GM12878 (cell line): ENCODE measurements at regions not wholly inside any gene's neighbourhood (a gene's known extent, or its start where the extent isn't known, plus 50 kb on each side); places are given as distances from the start of the nearest gene placed in this dataset.

ENCODE experiments used
- ATAC-seq: fragments of 200-7000 bp; cut with Tn5 transposase; 3 replicates; pipeline ENCODE4 v1.9.1; 2020; ENCODE audit warnings: mild to moderate bottlenecking, moderate library complexity
- BruUV-seq: library from RNA; stranded (reverse); fragments of 400-500 nt; replicated peaks from 2 replicates; lab custom pipeline; 2021; lab: Mats Ljungman, UMichigan
- CTCF ChIA-PET: fragments of 300-600 bp; sonication (Branson Sonifier 250); formaldehyde crosslinking; extraction: SDS; loops from one replicate; lab custom pipeline; 2021; ENCODE audit warnings: inconsistent platforms; lab: Yijun Ruan, JAX
- POLR2A ChIA-PET: fragments of 350-600 bp; formaldehyde crosslinking; extraction: SDS; loops from one replicate; lab custom pipeline; 2021; ENCODE audit warnings: inconsistent platforms; lab: Charles Lee
- RAD21 ChIA-PET: fragments of 300-600 bp; sonication (Branson Sonifier 250); formaldehyde crosslinking; loops from one replicate; lab custom pipeline; 2023; ENCODE audit warnings: antibody characterized with exemption; ENCODE audit not compliant: unreplicated experiment; lab: Charles Lee
- SMC1A ChIA-PET: fragments of 300-600 bp; sonication (Branson Sonifier 250); formaldehyde crosslinking; loops from one replicate; lab custom pipeline; 2023; ENCODE audit not compliant: unreplicated experiment, uncharacterized antibody; lab: Charles Lee
- DNase-seq: peaks from one replicate; pipeline ENCODE4 v3.0.0-alpha.2; 2011; ENCODE audit warnings: low read depth, low spot score
- FAIRE-seq: peaks from 3 replicates; lab custom pipeline; 2011; peaks lifted over from hg19 to GRCh38; lab: Jason Lieb, UNC
- H2AFZ ChIP-seq: 2 replicates; pipeline ENCODE4 v1.6.0; 2011; ENCODE audit warnings: low read depth, low read length, control low read depth; ENCODE audit not compliant: control insufficient read depth
- H3K27ac ChIP-seq: 2 replicates; pipeline ENCODE4 v1.5.1; 2011; ENCODE audit warnings: control low read depth; ENCODE audit not compliant: control insufficient read depth, insufficient read depth
- H3K27me3 ChIP-seq, 2 experiments: replicated peaks in 1 of 2; 2 replicates each; pipeline versions ENCODE4 v1.6.0 to v1.6.1; 2011; ENCODE audit warnings: low read length in 1 of 2; ENCODE audit not compliant: control insufficient read depth in 2 of 2, insufficient read depth in 2 of 2
- H3K36me3 ChIP-seq, 2 experiments: 2 replicates each; pipeline ENCODE4 v1.5.1; 2011; ENCODE audit warnings: low read length in 1 of 2; ENCODE audit not compliant: control insufficient read depth in 2 of 2, insufficient read depth in 2 of 2
- H3K4me1 ChIP-seq: 2 replicates; pipeline ENCODE4 v1.6.1; 2011; ENCODE audit warnings: mild to moderate bottlenecking, low read length, moderate library complexity, mixed read lengths; ENCODE audit not compliant: control insufficient read depth, insufficient read depth
- H3K4me2 ChIP-seq: 2 replicates; pipeline ENCODE4 v1.6.0; 2011; ENCODE audit warnings: control low read depth; ENCODE audit not compliant: control insufficient read depth, insufficient read depth
- H3K4me3 ChIP-seq: fragments of 200-600 bp; sonication (generic); 2 replicates; pipeline ENCODE4 v1.5.1; 2016
- H3K79me2 ChIP-seq: 2 replicates; pipeline ENCODE4 v1.6.0; 2011; ENCODE audit warnings: low read length; ENCODE audit not compliant: control insufficient read depth, insufficient read depth
- H3K9ac ChIP-seq: 2 replicates; pipeline ENCODE4 v1.8.0; 2011; ENCODE audit warnings: low read length, control low read depth, mixed read lengths; ENCODE audit not compliant: control insufficient read depth, insufficient read depth
- H3K9me3 ChIP-seq: replicated peaks from 3 replicates; pipeline ENCODE4 v1.5.1; 2011; ENCODE audit warnings: mild to moderate bottlenecking, low read length; ENCODE audit not compliant: control insufficient read depth, insufficient read depth
- H4K20me1 ChIP-seq: 2 replicates; pipeline ENCODE4 v1.6.0; 2011; ENCODE audit not compliant: control insufficient read depth, insufficient read depth
- ASH2L ChIP-seq: fragments of 300-600, 200-600 bp; sonication (generic); IDR thresholded peaks from 2 replicates; pipeline ENCODE4 v1.6.1; 2017; ENCODE audit warnings: low read depth, mild to moderate bottlenecking, borderline replicate concordance
- BMI1 ChIP-seq: fragments of 450-650 bp; IDR thresholded peaks from 2 replicates; pipeline ENCODE4 v1.6.1; 2016; ENCODE audit warnings: mild to moderate bottlenecking, moderate library complexity, borderline replicate concordance
- IKZF2 ChIP-seq, 2 experiments: fragments of 450-650 bp; IDR thresholded peaks; 2 replicates each; pipeline ENCODE4 v1.6.1; 2017; ENCODE audit warnings: mild to moderate bottlenecking in 2 of 2, moderate library complexity in 2 of 2
- MEF2A ChIP-seq: IDR thresholded peaks from 2 replicates; pipeline ENCODE4 v1.6.1; 2011; ENCODE audit warnings: low read depth, mild to moderate bottlenecking, low read length, moderate library complexity; ENCODE audit not compliant: insufficient read depth
- MXI1 ChIP-seq: fragments of 150-350 bp; IDR thresholded peaks from 2 replicates; pipeline ENCODE4 v1.6.1; 2011; ENCODE audit warnings: low read depth, mild to moderate bottlenecking, inconsistent platforms, low read length, improper control_type of control experiment
- PKNOX1 ChIP-seq: fragments of 450-650 bp; IDR thresholded peaks from 2 replicates; pipeline ENCODE4 v1.6.1; 2016; ENCODE audit warnings: mild to moderate bottlenecking
- RAD21 ChIP-seq: IDR thresholded peaks from 2 replicates; pipeline ENCODE4 v1.6.1; 2011; ENCODE audit warnings: mild to moderate bottlenecking, low read depth, low read length, moderate library complexity; ENCODE audit not compliant: insufficient read depth
- RUNX3 ChIP-seq: IDR thresholded peaks from 2 replicates; pipeline ENCODE4 v1.6.1; 2012; ENCODE audit warnings: low read length, inconsistent platforms
- SUPT20H ChIP-seq: IDR thresholded peaks from 2 replicates; pipeline ENCODE4 v1.6.1; 2011; ENCODE audit warnings: low read depth, mild to moderate bottlenecking, low read length, moderate library complexity, borderline replicate concordance; ENCODE audit not compliant: control insufficient read depth
- ZBTB11 ChIP-seq: fragments of 450-650 bp; formaldehyde crosslinking; IDR thresholded peaks from 2 replicates; pipeline ENCODE4 v1.5.0; 2022; ENCODE audit warnings: mild to moderate bottlenecking, missing genetic modification characterization
- ZNF274 ChIP-seq: IDR thresholded peaks from one replicate; pipeline ENCODE4 v1.8.0; 2011; ENCODE audit not compliant: insufficient read length, insufficient read depth
- WGBS: methylation state at CpG from one replicate; pipeline ENCODE4 v1.1.6; 2016; ENCODE audit warnings: low lambda C conversion rate; ENCODE audit not compliant: insufficient replicate concordance, insufficient coverage; ENCODE audit errors: missing lambda C conversion rate; 5-methylcytosine and 5-hydroxymethylcytosine counted together
- in situ Hi-C: fragments of 300-500 bp; cut with MboI; formaldehyde crosslinking; loops from 9 replicates; pipeline ENCODE4 v1.14.3; 2018; ENCODE audit warnings: mixed read lengths
- intact Hi-C: fragments of 100-400 bp; cut with micrococcal nuclease; formaldehyde crosslinking; loops from one replicate; pipeline ENCODE4 v1.14.2; 2022; ENCODE audit not compliant: unreplicated experiment
- TF ChIP-seq, protein P1 (sequence below): IDR thresholded peaks from 2 replicates; pipeline ENCODE4 v1.6.1; 2012; ENCODE audit warnings: low read depth, low read length, improper control_type of control experiment

DNA sequence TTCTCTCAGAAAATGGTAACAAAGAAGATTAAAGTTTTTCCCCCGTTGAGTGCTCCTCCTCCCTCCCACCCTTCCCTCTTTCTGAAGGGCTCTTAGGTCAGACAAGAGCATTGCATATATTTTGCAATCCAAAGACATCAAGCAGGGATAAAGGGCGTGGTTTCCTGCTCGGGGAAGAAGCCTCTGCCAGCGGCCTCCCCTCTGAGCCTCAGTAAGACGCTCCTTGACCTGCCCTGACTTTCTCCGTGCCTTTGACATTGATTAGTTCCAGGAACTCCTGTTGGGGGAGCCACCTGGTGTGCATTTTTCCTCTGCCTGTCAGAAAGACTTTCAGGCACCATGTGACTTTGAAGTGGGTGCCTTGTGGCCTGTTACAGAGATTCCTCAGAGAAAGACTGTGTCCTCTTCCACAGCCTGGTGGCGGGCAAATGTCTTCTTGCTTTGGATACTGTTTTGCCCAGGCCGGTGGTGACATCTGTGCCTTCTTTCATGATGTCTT lies 87.2 kb upstream of the TBL1XR1 start:
- no peaks in the 10 kb centered on the region for H4K20me1 ChIP-seq
- H3K4me1 ChIP-seq = no peaks in the 10 kb centered on the region; the same call in 1 of the 2 replicates
- no peaks in the 10 kb centered on the region for H3K27me3 ChIP-seq
- no peak for DNase-seq
- WGBS = 76% methylated on average over 8 of the region's 8 CpGs
- H2AFZ ChIP-seq = no peak overlapping the region; the same call in 1 of the 2 replicates
- POLR2A ChIA-PET = no interaction called here
- BruUV-seq = no TSS peak
- H3K36me3 ChIP-seq = no peaks in the 10 kb centered on the region
- peaks cover 5% of the 10 kb centered on the region; the same call in 2 of the 3 replicates for H3K9me3 ChIP-seq
- in situ Hi-C loops = no loop called here
- H3K9ac ChIP-seq = no peak overlapping the region
- intact Hi-C loops = no loop called here
- H3K27ac ChIP-seq = no peak overlapping the region
- no peak overlapping the region for H3K4me3 ChIP-seq
- FAIRE-seq = no peak
- no peak overlapping the region for H3K4me2 ChIP-seq
- SMC1A ChIA-PET = interaction anchor here (1.0 kb wide), 1 partner anchor 10 kb away, joined by 3 read pairs; no protein-coding TSS in a partner anchor
- no peak for ATAC-seq
- RAD21 ChIA-PET = interaction anchor here (1.0 kb wide), 1 partner anchor 233 kb away, joined by 3 read pairs; no protein-coding TSS in a partner anchor
- H3K79me2 ChIP-seq = no peaks in the 10 kb centered on the region
- no peak for TF ChIP-seq BMI1
- TF ChIP-seq, protein P1, sequence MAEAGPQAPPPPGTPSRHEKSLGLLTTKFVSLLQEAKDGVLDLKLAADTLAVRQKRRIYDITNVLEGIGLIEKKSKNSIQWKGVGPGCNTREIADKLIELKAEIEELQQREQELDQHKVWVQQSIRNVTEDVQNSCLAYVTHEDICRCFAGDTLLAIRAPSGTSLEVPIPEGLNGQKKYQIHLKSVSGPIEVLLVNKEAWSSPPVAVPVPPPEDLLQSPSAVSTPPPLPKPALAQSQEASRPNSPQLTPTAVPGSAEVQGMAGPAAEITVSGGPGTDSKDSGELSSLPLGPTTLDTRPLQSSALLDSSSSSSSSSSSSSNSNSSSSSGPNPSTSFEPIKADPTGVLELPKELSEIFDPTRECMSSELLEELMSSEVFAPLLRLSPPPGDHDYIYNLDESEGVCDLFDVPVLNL = no peak
- TF ChIP-seq ASH2L = no peak
- TF ChIP-seq, all 136 proteins: peak for 0
- CTCF ChIA-PET = no interaction called here

GRCh38 chr3:177286034-177286433 lies 88.8 kb upstream of the TBL1XR1 start:
- FAIRE-seq (no peak), DNase-seq (no peak), ATAC-seq (no peak)
- H4K20me1 ChIP-seq = no peaks in the 10 kb centered on the region
- 92% methylated on average over 2 of the region's 2 CpGs for WGBS
- ChIA-PET CTCF (no interaction called here), SMC1A (no interaction called here), RAD21 (interaction anchor here (0.7 kb wide), 1 partner anchor 91 kb away, joined by 3 read pairs; no protein-coding TSS in a partner anchor), POLR2A (interaction anchor here (0.6 kb wide), 1 partner anchor 77 kb away, joined by 3 read pairs; no protein-coding TSS in a partner anchor)
- H3K4me3 ChIP-seq = no peak overlapping the region
- intact Hi-C loops = no loop called here
- no peak overlapping the region for H3K27ac ChIP-seq
- no peak overlapping the region for H2AFZ ChIP-seq
- H3K9ac ChIP-seq = no peak overlapping the region
- no peaks in the 10 kb centered on the region; the same call in none of the 2 replicates for H3K4me1 ChIP-seq
- no peaks in the 10 kb centered on the region for H3K36me3 ChIP-seq
- no peaks in the 10 kb centered on the region for H3K27me3 ChIP-seq
- BruUV-seq = no TSS peak
- no peaks in the 10 kb centered on the region for H3K79me2 ChIP-seq
- in situ Hi-C loops = no loop called here
- H3K9me3 ChIP-seq = no peaks in the 10 kb centered on the region; the same call in 1 of the 3 replicates
- H3K4me2 ChIP-seq = no peak overlapping the region
- TF ChIP-seq RAD21 (no peak), SUPT20H (no peak), PKNOX1 (no peak), IKZF2 (IDR thresholded peaks at IDR 0.05) (no peak), MXI1 (no peak), MEF2A (no peak), ZBTB11 (no peak), ZNF274 (no peak), RUNX3 (no peak)
